ENCODE measurements at regions not wholly inside any gene's neighbourhood (a gene's known extent, or its start where the extent isn't known, plus 50 kb on each side); places are given as distances from the start of the nearest gene placed in this dataset.

GRCh38 chr5:36395260-36395659 is 93.6 kb upstream of the RANBP3L start:
- TF ChIP-seq, protein P1, sequence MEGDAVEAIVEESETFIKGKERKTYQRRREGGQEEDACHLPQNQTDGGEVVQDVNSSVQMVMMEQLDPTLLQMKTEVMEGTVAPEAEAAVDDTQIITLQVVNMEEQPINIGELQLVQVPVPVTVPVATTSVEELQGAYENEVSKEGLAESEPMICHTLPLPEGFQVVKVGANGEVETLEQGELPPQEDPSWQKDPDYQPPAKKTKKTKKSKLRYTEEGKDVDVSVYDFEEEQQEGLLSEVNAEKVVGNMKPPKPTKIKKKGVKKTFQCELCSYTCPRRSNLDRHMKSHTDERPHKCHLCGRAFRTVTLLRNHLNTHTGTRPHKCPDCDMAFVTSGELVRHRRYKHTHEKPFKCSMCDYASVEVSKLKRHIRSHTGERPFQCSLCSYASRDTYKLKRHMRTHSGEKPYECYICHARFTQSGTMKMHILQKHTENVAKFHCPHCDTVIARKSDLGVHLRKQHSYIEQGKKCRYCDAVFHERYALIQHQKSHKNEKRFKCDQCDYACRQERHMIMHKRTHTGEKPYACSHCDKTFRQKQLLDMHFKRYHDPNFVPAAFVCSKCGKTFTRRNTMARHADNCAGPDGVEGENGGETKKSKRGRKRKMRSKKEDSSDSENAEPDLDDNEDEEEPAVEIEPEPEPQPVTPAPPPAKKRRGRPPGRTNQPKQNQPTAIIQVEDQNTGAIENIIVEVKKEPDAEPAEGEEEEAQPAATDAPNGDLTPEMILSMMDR (IDR thresholded peaks at IDR 0.05): no peak
- TF ChIP-seq POLR2AphosphoS5 (IDR thresholded peaks at IDR 0.05) (no peak), POLR2A (IDR thresholded peaks at IDR 0.05) (no peak)
